ENCODE measurements at regions not wholly inside any gene's neighbourhood (a gene's known extent, or its start where the extent isn't known, plus 50 kb on each side); places are given as distances from the start of the nearest gene placed in this dataset.

GRCh38 chr4:153844144-153844543 is 55.3 kb upstream of the SFRP2 start:
- TF ChIP-seq POLR2A (IDR thresholded peaks at IDR 0.05) (no peak), CTCF (IDR thresholded peaks at IDR 0.05) (no peak)
